ENCODE measurements at regions not wholly inside any gene's neighbourhood (a gene's known extent, or its start where the extent isn't known, plus 50 kb on each side); places are given as distances from the start of the nearest gene placed in this dataset.
"Not testable (repeated sequence)": the region's sequence is repeated elsewhere in the genome, so short reads cannot be mapped to it uniquely, and the experiment has no call there.

DNA sequence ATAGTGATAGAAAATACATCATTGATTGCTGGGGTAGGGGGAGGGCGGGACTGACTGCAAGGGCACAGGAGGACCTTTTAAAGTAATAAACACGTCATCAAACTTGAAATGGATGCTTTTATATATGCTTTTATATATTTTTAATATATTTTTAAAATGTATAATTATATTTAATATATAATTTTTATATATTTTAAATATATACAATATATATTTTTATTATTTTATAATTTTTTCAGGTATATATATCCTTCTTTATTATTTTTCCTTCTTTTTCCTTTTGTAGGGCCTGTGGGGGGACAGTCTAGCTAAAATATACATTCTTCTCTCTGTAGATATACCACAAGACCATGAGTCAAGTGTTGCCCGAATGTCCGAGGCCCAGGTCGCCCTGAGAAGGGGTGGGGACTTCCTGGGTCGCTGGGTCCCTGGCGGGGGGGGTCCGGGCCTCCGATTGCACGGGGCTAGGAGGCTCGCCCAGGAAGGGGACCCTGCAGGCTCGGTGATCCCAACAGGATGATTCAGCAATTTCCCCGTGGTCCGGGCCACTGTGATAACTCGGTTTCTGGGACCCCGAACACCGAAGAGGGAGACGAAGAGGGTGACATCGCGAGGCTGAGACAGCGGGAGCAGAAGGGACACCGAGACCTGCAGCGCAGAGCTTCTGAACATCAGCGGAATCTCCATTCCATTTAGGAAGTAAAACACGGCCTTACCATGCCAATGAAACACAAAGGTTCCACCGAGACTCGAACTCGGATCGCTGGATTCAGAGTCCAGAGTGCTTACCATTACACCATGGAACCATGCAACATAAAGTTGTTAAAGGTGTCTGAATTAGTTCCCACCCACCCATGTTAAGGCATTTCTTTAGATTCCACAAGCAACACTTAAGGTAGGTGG lies 112.5 kb upstream of the NBPF11 start:
- DNase-seq: peak in 1 of 2 donors; percentile 49
- Histone ChIP-seq H3K4me1 (ENCODE audit: control insufficient read depth in 3 of 3, insufficient read depth in 2 of 3, low read depth in 1 of 3, low read length in 2 of 3) (peaks cover 0 to 5% (median 0%) of the 10 kb centered on the region in 3 donors), H3K4me3 (ENCODE audit: low read depth in 1 of 3, low read length in 3 of 3) (peak overlapping the region in 1 of 3 donors; percentile 49), H3K9me3 (ENCODE audit: control insufficient read depth in 2 of 2, insufficient read depth in 1 of 2, low read depth in 1 of 2, low read length in 1 of 2) (no peaks in the 10 kb centered on the region), H3K27ac (ENCODE audit: low read depth in 1 of 3, low read length in 2 of 3) (peak overlapping the region in 1 of 3 donors; percentile 72), H3K27me3 (ENCODE audit: control insufficient read depth in 3 of 3, insufficient read depth in 3 of 3, low read length in 3 of 3) (peaks cover 0 to 21% (median 2%) of the 10 kb centered on the region in 3 donors), H3K36me3 (ENCODE audit: control insufficient read depth in 3 of 3, insufficient read depth in 2 of 3, low read depth in 1 of 3, low read length in 3 of 3) (peaks cover 0 to 1% (median 0%) of the 10 kb centered on the region in 3 donors)
- FAIRE-seq: no peak
- WGBS, 3 donors: 30 to 48% (median 34%) methylated on average over 29 of the region's 29 CpGs

DNA sequence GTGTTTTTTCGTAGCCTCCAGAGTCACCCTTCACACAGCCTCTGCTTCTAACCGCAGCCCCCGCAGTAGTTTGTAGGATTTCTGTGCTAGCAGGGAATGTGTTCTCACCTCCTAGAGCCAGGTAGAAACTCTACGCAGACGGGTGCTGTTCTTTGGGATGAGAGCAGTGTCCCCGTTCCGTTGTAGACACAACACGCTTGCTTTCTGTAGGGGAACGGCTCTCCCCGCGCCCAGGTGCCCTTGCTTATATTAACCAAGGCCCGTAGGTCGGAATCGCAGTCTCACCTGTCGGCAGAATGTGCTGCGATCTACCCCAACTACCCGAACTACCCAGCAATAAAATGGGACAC lies 111.8 kb upstream of the NBPF11 start:
- 2 to 3% (median 2%) methylated on average over 17 of the region's 17 CpGs for WGBS, 3 donors
- Histone ChIP-seq H3K4me3 (ENCODE audit: low read depth in 1 of 3, low read length in 3 of 3) (peak overlapping the region; percentile 42 to 61 (median 49)), H3K9me3 (ENCODE audit: control insufficient read depth in 2 of 2, insufficient read depth in 1 of 2, low read depth in 1 of 2, low read length in 1 of 2) (no peaks in the 10 kb centered on the region), H3K27ac (ENCODE audit: low read depth in 1 of 3, low read length in 2 of 3) (peak overlapping the region; percentile 43 to 85 (median 72)), H3K27me3 (ENCODE audit: control insufficient read depth in 3 of 3, insufficient read depth in 3 of 3, low read length in 3 of 3) (peaks cover 0 to 24% (median 2%) of the 10 kb centered on the region in 3 donors), H3K4me1 (ENCODE audit: control insufficient read depth in 3 of 3, insufficient read depth in 2 of 3, low read depth in 1 of 3, low read length in 2 of 3) (peaks cover 0 to 5% (median 0%) of the 10 kb centered on the region in 3 donors), H3K36me3 (ENCODE audit: control insufficient read depth in 3 of 3, insufficient read depth in 2 of 3, low read depth in 1 of 3, low read length in 3 of 3) (no peaks in the 10 kb centered on the region)
- DNase-seq: peak in 1 of 2 donors; percentile 30
- no peak for FAIRE-seq

DNA sequence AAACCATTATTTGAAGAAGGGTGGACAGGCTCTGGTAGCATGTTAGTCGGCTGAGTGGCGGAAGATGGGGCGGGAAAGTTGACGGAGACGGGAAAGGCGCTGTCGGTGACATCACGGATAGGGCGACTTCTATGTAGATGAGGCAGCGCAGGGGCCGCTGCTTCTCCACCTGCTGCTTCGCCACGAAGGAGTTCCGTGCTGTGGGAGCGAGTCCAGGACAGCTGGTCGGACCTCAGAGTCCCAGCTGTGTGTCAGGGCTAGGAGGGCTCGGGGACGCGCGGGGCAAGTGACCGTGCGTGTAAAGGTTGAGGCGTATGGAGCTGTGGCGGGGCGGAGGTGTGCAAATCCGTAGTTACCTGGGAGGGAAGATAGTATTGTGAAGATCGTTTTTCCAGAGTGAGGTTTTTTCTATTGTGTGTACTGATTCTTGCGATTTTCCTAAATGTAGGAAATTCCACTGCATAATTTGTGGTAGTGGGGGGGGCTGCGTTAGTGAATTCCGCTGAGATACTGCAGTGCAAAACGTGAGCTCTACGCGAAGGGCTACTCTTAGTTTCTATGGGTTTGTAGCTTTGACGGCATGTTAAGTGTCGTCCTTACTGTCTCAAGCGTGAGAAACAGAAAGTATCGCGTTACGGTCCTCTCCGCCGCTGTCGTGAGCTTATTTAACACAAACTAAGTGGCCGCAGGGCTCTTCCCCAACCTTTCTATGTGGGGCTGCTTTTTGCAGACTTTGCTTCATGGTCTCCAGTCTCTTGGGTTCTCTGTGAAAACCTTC lies 111.2 kb upstream of the NBPF11 start:
- Histone ChIP-seq H3K36me3 (ENCODE audit: control insufficient read depth in 3 of 3, insufficient read depth in 2 of 3, low read depth in 1 of 3, low read length in 3 of 3) (no peaks in the 10 kb centered on the region), H3K27ac (ENCODE audit: low read depth in 1 of 3, low read length in 2 of 3) (peak overlapping the region; percentile 72 to 85 (median 76)), H3K27me3 (ENCODE audit: control insufficient read depth in 3 of 3, insufficient read depth in 3 of 3, low read length in 3 of 3) (peaks cover 0 to 24% (median 2%) of the 10 kb centered on the region in 3 donors), H3K4me1 (ENCODE audit: control insufficient read depth in 3 of 3, insufficient read depth in 2 of 3, low read depth in 1 of 3, low read length in 2 of 3) (peaks cover 0 to 5% (median 0%) of the 10 kb centered on the region in 3 donors), H3K9me3 (ENCODE audit: control insufficient read depth in 2 of 2, insufficient read depth in 1 of 2, low read depth in 1 of 2, low read length in 1 of 2) (no peaks in the 10 kb centered on the region), H3K4me3 (ENCODE audit: low read depth in 1 of 3, low read length in 3 of 3) (peak overlapping the region; percentile 42 to 61 (median 49))
- DNase-seq (peak; percentile 75 to 93), FAIRE-seq (no peak)
- 0 to 1% (median 1%) methylated on average over 43 of the region's 43 CpGs for WGBS, 3 donors

- FAIRE-seq: not testable (repeated sequence)
These were observed 109.6 kb upstream of the NBPF11 start for GRCh38 chr1:148261684-148262083.

GRCh38 chr1:148257886-148258285 lies 105.8 kb upstream of the NBPF11 start:
- not testable (repeated sequence) for H3K4me3 ChIP-seq (ENCODE audit: low read depth in 1 of 3, low read length in 3 of 3); H3K4me1 ChIP-seq (ENCODE audit: control insufficient read depth in 3 of 3, insufficient read depth in 2 of 3, low read depth in 1 of 3, low read length in 2 of 3); H3K36me3 ChIP-seq (ENCODE audit: control insufficient read depth in 3 of 3, insufficient read depth in 2 of 3, low read depth in 1 of 3, low read length in 3 of 3); H3K27ac ChIP-seq (ENCODE audit: low read depth in 1 of 3, low read length in 2 of 3); FAIRE-seq; H3K9me3 ChIP-seq (ENCODE audit: control insufficient read depth in 2 of 2, insufficient read depth in 1 of 2, low read depth in 1 of 2, low read length in 1 of 2); DNase-seq
- 58 to 68% (median 66%) methylated on average over 4 of the region's 4 CpGs for WGBS, 3 donors
- peaks cover 0 to 12% (median 2%) of the 10 kb centered on the region in 3 donors for H3K27me3 ChIP-seq (ENCODE audit: control insufficient read depth in 3 of 3, insufficient read depth in 3 of 3, low read length in 3 of 3)

More at GRCh38 chr1:148261684-148262083, 109.6 kb upstream of the NBPF11 start:
- H3K4me3 ChIP-seq (ENCODE audit: low read depth in 1 of 3, low read length in 3 of 3); H3K9me3 ChIP-seq (ENCODE audit: control insufficient read depth in 2 of 2, insufficient read depth in 1 of 2, low read depth in 1 of 2, low read length in 1 of 2); H3K4me1 ChIP-seq (ENCODE audit: control insufficient read depth in 3 of 3, insufficient read depth in 2 of 3, low read depth in 1 of 3, low read length in 2 of 3); H3K27ac ChIP-seq (ENCODE audit: low read depth in 1 of 3, low read length in 2 of 3); DNase-seq; H3K36me3 ChIP-seq (ENCODE audit: control insufficient read depth in 3 of 3, insufficient read depth in 2 of 3, low read depth in 1 of 3, low read length in 3 of 3): not testable (repeated sequence)
- WGBS, 3 donors: 70 to 77% (median 77%) methylated on average over 3 of the region's 3 CpGs
- H3K27me3 ChIP-seq (ENCODE audit: control insufficient read depth in 3 of 3, insufficient read depth in 3 of 3, low read length in 3 of 3): peaks cover 0 to 24% (median 2%) of the 10 kb centered on the region in 3 donors

- not testable (repeated sequence) for H3K4me3 ChIP-seq (ENCODE audit: low read depth in 1 of 3, low read length in 3 of 3); FAIRE-seq; H3K36me3 ChIP-seq (ENCODE audit: control insufficient read depth in 3 of 3, insufficient read depth in 2 of 3, low read depth in 1 of 3, low read length in 3 of 3); H3K4me1 ChIP-seq (ENCODE audit: control insufficient read depth in 3 of 3, insufficient read depth in 2 of 3, low read depth in 1 of 3, low read length in 2 of 3); H3K9me3 ChIP-seq (ENCODE audit: control insufficient read depth in 2 of 2, insufficient read depth in 1 of 2, low read depth in 1 of 2, low read length in 1 of 2); H3K27ac ChIP-seq (ENCODE audit: low read depth in 1 of 3, low read length in 2 of 3); H3K27me3 ChIP-seq (ENCODE audit: control insufficient read depth in 3 of 3, insufficient read depth in 3 of 3, low read length in 3 of 3)
- DNase-seq: peak; percentile 12 to 37
- 36 to 40% (median 37%) methylated on average over 14 to 16 of the region's 16 CpGs for WGBS, 3 donors
These were observed 102.7 kb upstream of the NBPF11 start for GRCh38 chr1:148254611-148255429.

- not testable (repeated sequence) for H3K9me3 ChIP-seq (ENCODE audit: control insufficient read depth in 2 of 2, insufficient read depth in 1 of 2, low read depth in 1 of 2, low read length in 1 of 2); H3K4me1 ChIP-seq (ENCODE audit: control insufficient read depth in 3 of 3, insufficient read depth in 2 of 3, low read depth in 1 of 3, low read length in 2 of 3); DNase-seq; H3K36me3 ChIP-seq (ENCODE audit: control insufficient read depth in 3 of 3, insufficient read depth in 2 of 3, low read depth in 1 of 3, low read length in 3 of 3); H3K27me3 ChIP-seq (ENCODE audit: control insufficient read depth in 3 of 3, insufficient read depth in 3 of 3, low read length in 3 of 3); H3K4me3 ChIP-seq (ENCODE audit: low read depth in 1 of 3, low read length in 3 of 3); H3K27ac ChIP-seq (ENCODE audit: low read depth in 1 of 3, low read length in 2 of 3); FAIRE-seq
- WGBS, 3 donors: 65 to 80% (median 71%) methylated on average over 1 of the region's 2 CpGs
These were observed 101.7 kb upstream of the NBPF11 start for GRCh38 chr1:148253808-148254207.

GRCh38 chr1:148248798-148249197 lies 96.7 kb upstream of the NBPF11 start:
- not testable (repeated sequence) for H3K9me3 ChIP-seq (ENCODE audit: control insufficient read depth in 2 of 2, insufficient read depth in 1 of 2, low read depth in 1 of 2, low read length in 1 of 2); H3K27me3 ChIP-seq (ENCODE audit: control insufficient read depth in 3 of 3, insufficient read depth in 3 of 3, low read length in 3 of 3); H3K27ac ChIP-seq (ENCODE audit: low read depth in 1 of 3, low read length in 2 of 3); H3K4me1 ChIP-seq (ENCODE audit: control insufficient read depth in 3 of 3, insufficient read depth in 2 of 3, low read depth in 1 of 3, low read length in 2 of 3); FAIRE-seq; H3K4me3 ChIP-seq (ENCODE audit: low read depth in 1 of 3, low read length in 3 of 3); DNase-seq; H3K36me3 ChIP-seq (ENCODE audit: control insufficient read depth in 3 of 3, insufficient read depth in 2 of 3, low read depth in 1 of 3, low read length in 3 of 3)
- 82 to 100% (median 89%) methylated on average over 1 of the region's 2 CpGs for WGBS, 3 donors

All from small intestine (tissue), 7 donors.